CD14-positive monocyte (primary cell): ENCODE measurements at regions not wholly inside any gene's neighbourhood (a gene's known extent, or its start where the extent isn't known, plus 50 kb on each side); places are given as distances from the start of the nearest gene placed in this dataset.

Experiments
- DNase-seq, 3 donors: peaks; one replicate each; pipeline ENCODE4 v3.0.0-alpha.2; 2011 to 2022
- H2AFZ ChIP-seq: 2 replicates; pipeline ENCODE4 v1.6.0; 2012; ENCODE audit warnings: mild to moderate bottlenecking, low read depth, low read length, inconsistent platforms; ENCODE audit not compliant: insufficient read depth, poor library complexity, severe bottlenecking
- H3K27ac ChIP-seq, 2 donors: 1 replicate in 1 of 2; 2 replicates in 1 of 2; pipeline ENCODE4 v1.5.1; 2012 to 2013; ENCODE audit warnings: low read length in 2 of 2, control low read depth in 1 of 2, inconsistent platforms in 1 of 2, low read depth in 1 of 2, mild to moderate bottlenecking in 1 of 2
- H3K27me3 ChIP-seq, 2 donors: one replicate each; pipeline versions ENCODE4 v1.6.0 to v1.6.1; 2011 to 2013; ENCODE audit warnings: low read length in 2 of 2; ENCODE audit not compliant: control insufficient read depth in 2 of 2, insufficient read depth in 2 of 2
- H3K36me3 ChIP-seq, 2 donors: replicated peaks in 1 of 2; 1 replicate in 1 of 2; 2 replicates in 1 of 2; pipeline versions ENCODE4 v1.5.1 to v1.6.1; 2012 to 2013; ENCODE audit warnings: low read length in 2 of 2, control low read depth in 1 of 2, inconsistent platforms in 1 of 2, mild to moderate bottlenecking in 1 of 2; ENCODE audit not compliant: insufficient read depth in 2 of 2, control insufficient read depth in 1 of 2
- H3K4me1 ChIP-seq, 2 donors: 1 replicate in 1 of 2; 2 replicates in 1 of 2; pipeline versions ENCODE4 v1.5.1 to v1.6.1; 2012 to 2013; ENCODE audit warnings: low read length in 2 of 2, control low read depth in 1 of 2, inconsistent platforms in 1 of 2, mild to moderate bottlenecking in 1 of 2, moderate library complexity in 1 of 2; ENCODE audit not compliant: insufficient read depth in 2 of 2, control insufficient read depth in 1 of 2
- H3K4me2 ChIP-seq: replicated peaks from 2 replicates; pipeline ENCODE3; 2012; ENCODE audit warnings: low read length, moderate library complexity, mild to moderate bottlenecking; ENCODE audit not compliant: poor library complexity, severe bottlenecking; ENCODE audit errors: extremely low read depth
- H3K4me3 ChIP-seq, 3 experiments: fragments of 200-600 bp in 1 of 3; sonication (generic) in 1 of 3; replicated peaks in 1 of 3; 1 replicate in 2 of 3; 2 replicates in 1 of 3; pipeline ENCODE4 v1.5.1; 2011 to 2013; ENCODE audit warnings: low read length in 3 of 3, mild to moderate bottlenecking in 3 of 3, control low read depth in 2 of 3, low read depth in 2 of 3, inconsistent platforms in 1 of 3, moderate library complexity in 1 of 3
- H3K79me2 ChIP-seq: 2 replicates; pipeline ENCODE4 v1.6.0; 2012; ENCODE audit warnings: mild to moderate bottlenecking, control low read depth, inconsistent platforms, low read length, moderate library complexity; ENCODE audit not compliant: insufficient read depth
- H3K9ac ChIP-seq: 2 replicates; pipeline ENCODE4 v1.6.0; 2017; ENCODE audit warnings: low read length, mild to moderate bottlenecking; ENCODE audit not compliant: insufficient read depth, poor library complexity, severe bottlenecking
- H3K9me3 ChIP-seq, 2 donors: replicated peaks in 1 of 2; 1 replicate in 1 of 2; 2 replicates in 1 of 2; pipeline versions ENCODE4 v1.5.1 to v1.6.1; 2012 to 2013; ENCODE audit warnings: low read length in 2 of 2, control low read depth in 1 of 2; ENCODE audit not compliant: control insufficient read depth in 1 of 2, insufficient read depth in 1 of 2
- H4K20me1 ChIP-seq: 2 replicates; pipeline ENCODE4 v1.6.0; 2012; ENCODE audit warnings: mild to moderate bottlenecking, low read length, control low read depth, moderate library complexity; ENCODE audit not compliant: insufficient read depth
- H3K27ac Mint-ChIP-seq, 7 donors: one replicate each; pipeline ENCODE4 v1.8.0; 2020; ENCODE audit warnings: mild to moderate bottlenecking in 7 of 7, mixed read lengths in 7 of 7, moderate library complexity in 6 of 7, inconsistent platforms in 2 of 7
- H3K27me3 Mint-ChIP-seq, 3 donors: one replicate each; pipeline ENCODE4 v1.8.0; 2021 to 2022; ENCODE audit warnings: low read depth in 3 of 3, mild to moderate bottlenecking in 3 of 3, mixed read lengths in 3 of 3, moderate library complexity in 3 of 3, inconsistent platforms in 1 of 3
- H3K36me3 Mint-ChIP-seq, 2 donors: one replicate each; pipeline ENCODE4 v1.8.0; 2020; ENCODE audit warnings: mixed read lengths in 2 of 2, inconsistent platforms in 1 of 2, mild to moderate bottlenecking in 1 of 2
- H3K4me1 Mint-ChIP-seq: one replicate; pipeline ENCODE4 v1.8.0; 2020; ENCODE audit warnings: mild to moderate bottlenecking, mixed read lengths
- H3K4me3 Mint-ChIP-seq, 2 donors: one replicate each; pipeline ENCODE4 v1.8.0; 2020; ENCODE audit warnings: mild to moderate bottlenecking in 2 of 2, mixed read lengths in 2 of 2, moderate library complexity in 1 of 2
- H3K9me3 Mint-ChIP-seq, 7 donors: one replicate each; pipeline ENCODE4 v1.8.0; 2020 to 2022; ENCODE audit warnings: mixed read lengths in 7 of 7, mild to moderate bottlenecking in 6 of 7, moderate library complexity in 6 of 7, inconsistent platforms in 2 of 7
- WGBS: methylation state at CpG from one replicate; pipeline ENCODE4 v1.1.5; 2013; ENCODE audit warnings: missing lambda C conversion rate; ENCODE audit not compliant: insufficient coverage; 5-methylcytosine and 5-hydroxymethylcytosine counted together
- intact Hi-C, 2 donors: fragments of 100-400 bp; cut with micrococcal nuclease; formaldehyde crosslinking; loops; one replicate each; pipeline versions ENCODE4 v1.15.0 to v1.15.1; 2023
- TF ChIP-seq, protein P1 (sequence below): fragments of 200-600 bp; IDR thresholded peaks from one replicate; pipeline ENCODE4 v1.8.0; 2022; ENCODE audit warnings: antibody characterized with exemption, mild to moderate bottlenecking

DNA sequence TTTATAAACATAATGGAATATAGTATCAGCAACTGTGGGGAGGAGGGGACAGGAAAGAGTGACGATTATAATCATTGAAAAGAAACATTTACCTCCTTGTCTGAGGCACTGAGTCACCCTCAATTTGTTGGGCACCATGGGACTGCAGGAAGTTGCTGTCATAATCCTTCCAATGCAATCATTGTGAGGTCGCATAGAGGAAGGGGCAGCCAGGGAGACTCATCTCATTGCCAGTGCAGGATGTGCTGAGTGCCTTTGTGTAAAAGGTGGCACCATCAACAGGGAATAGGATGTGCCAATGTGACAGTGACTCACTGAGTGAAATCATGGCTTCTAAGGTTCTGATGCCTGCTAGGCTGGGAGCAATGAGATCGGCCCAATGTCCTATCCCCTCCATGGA is 300.4 kb upstream of the ADAMTS9 start:
- no peaks in the 10 kb centered on the region for H4K20me1 ChIP-seq
- H3K9me3 ChIP-seq = peaks cover 4 to 12% of the 10 kb centered on the region in 2 donors
- intact Hi-C loops = no loop called here
- H3K36me3 ChIP-seq = no peaks in the 10 kb centered on the region
- no peaks in the 10 kb centered on the region for H3K4me1 Mint-ChIP-seq
- TF ChIP-seq, protein P1, sequence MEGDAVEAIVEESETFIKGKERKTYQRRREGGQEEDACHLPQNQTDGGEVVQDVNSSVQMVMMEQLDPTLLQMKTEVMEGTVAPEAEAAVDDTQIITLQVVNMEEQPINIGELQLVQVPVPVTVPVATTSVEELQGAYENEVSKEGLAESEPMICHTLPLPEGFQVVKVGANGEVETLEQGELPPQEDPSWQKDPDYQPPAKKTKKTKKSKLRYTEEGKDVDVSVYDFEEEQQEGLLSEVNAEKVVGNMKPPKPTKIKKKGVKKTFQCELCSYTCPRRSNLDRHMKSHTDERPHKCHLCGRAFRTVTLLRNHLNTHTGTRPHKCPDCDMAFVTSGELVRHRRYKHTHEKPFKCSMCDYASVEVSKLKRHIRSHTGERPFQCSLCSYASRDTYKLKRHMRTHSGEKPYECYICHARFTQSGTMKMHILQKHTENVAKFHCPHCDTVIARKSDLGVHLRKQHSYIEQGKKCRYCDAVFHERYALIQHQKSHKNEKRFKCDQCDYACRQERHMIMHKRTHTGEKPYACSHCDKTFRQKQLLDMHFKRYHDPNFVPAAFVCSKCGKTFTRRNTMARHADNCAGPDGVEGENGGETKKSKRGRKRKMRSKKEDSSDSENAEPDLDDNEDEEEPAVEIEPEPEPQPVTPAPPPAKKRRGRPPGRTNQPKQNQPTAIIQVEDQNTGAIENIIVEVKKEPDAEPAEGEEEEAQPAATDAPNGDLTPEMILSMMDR = no peak
- no peak overlapping the region for H3K9ac ChIP-seq
- no peak overlapping the region for H3K4me3 Mint-ChIP-seq
- no peaks in the 10 kb centered on the region for H3K79me2 ChIP-seq
- H2AFZ ChIP-seq = no peak overlapping the region
- H3K4me3 ChIP-seq = no peak overlapping the region
- peaks cover 0 to 22% (median 7%) of the 10 kb centered on the region in 7 donors for H3K9me3 Mint-ChIP-seq
- H3K27me3 ChIP-seq = no peaks in the 10 kb centered on the region
- no peak overlapping the region for H3K27ac Mint-ChIP-seq
- H3K4me2 ChIP-seq = no peak overlapping the region
- no peaks in the 10 kb centered on the region for H3K36me3 Mint-ChIP-seq
- no peak overlapping the region for H3K27ac ChIP-seq
- DNase-seq = no peak
- no peaks in the 10 kb centered on the region for H3K4me1 ChIP-seq
- peaks cover 0 to 2% (median 0%) of the 10 kb centered on the region in 3 donors for H3K27me3 Mint-ChIP-seq
- 83% methylated on average over 2 of the region's 3 CpGs for WGBS

DNA sequence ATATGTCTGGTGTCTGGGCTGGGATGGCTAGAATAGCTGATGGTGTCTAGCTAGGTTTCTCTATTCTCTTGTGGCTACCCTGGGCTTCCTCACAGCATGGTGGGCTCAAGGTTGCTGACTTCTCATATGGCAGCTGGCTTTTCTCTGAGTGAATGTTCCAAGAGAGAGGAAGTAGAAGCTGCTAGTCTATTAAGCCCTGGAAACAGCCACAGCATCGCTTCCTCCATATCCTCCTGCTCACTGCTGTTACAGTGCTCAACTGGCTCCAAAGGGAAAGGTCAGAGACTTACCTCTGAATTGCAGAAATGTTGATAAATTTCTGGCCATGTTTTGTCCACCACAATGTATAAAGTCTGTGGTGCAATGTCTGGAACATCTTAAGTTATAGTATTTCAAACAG is 299.9 kb upstream of the ADAMTS9 start:
- Mint-ChIP-seq H3K4me3 (no peak overlapping the region), H3K9me3 (peaks cover 0 to 22% (median 7%) of the 10 kb centered on the region in 7 donors), H3K36me3 (no peaks in the 10 kb centered on the region), H3K27ac (no peak overlapping the region), H3K4me1 (no peaks in the 10 kb centered on the region), H3K27me3 (peaks cover 0 to 2% (median 0%) of the 10 kb centered on the region in 3 donors)
- Histone ChIP-seq H3K4me2 (no peak overlapping the region), H3K79me2 (no peaks in the 10 kb centered on the region), H2AFZ (no peak overlapping the region), H3K9me3 (peaks cover 4 to 12% of the 10 kb centered on the region in 2 donors), H3K9ac (no peak overlapping the region), H3K36me3 (no peaks in the 10 kb centered on the region), H3K4me3 (no peak overlapping the region), H4K20me1 (no peaks in the 10 kb centered on the region), H3K27me3 (no peaks in the 10 kb centered on the region), H3K27ac (no peak overlapping the region), H3K4me1 (no peaks in the 10 kb centered on the region)
- TF ChIP-seq, protein P1 = no peak
- DNase-seq = no peak
- intact Hi-C loops = no loop called here
- WGBS = no CpG with 5 or more reads among the region's 1 CpG
